HG03025 (cell line): ENCODE measurements at regions not wholly inside any gene's neighbourhood (a gene's known extent, or its start where the extent isn't known, plus 50 kb on each side); places are given as distances from the start of the nearest gene placed in this dataset.
"Not testable (repeated sequence)": the region's sequence is repeated elsewhere in the genome, so short reads cannot be mapped to it uniquely, and the experiment has no call there.

Experiments used
- ATAC-seq: cut with Tn5 transposase; IDR thresholded peaks from one replicate; pipeline ENCODE4 v1.9.1; 2021; ENCODE audit warnings: mild to moderate bottlenecking, moderate library complexity; ENCODE audit not compliant: unreplicated experiment, low FRiP score

GRCh38 chr9:87195306-87195705 lies 248.0 kb upstream of the GAS1 start:
- no peak for ATAC-seq

- no peak for ATAC-seq
Observed at GRCh38 chr9:87197349-87198130, 250.2 kb upstream of the GAS1 start.

- ATAC-seq: no peak
Observed at GRCh38 chr9:87198716-87199115, 251.4 kb upstream of the GAS1 start.

GRCh38 chr9:87199278-87199677 lies 252.0 kb upstream of the GAS1 start:
- no peak for ATAC-seq

- no peak for ATAC-seq
Observed at GRCh38 chr9:87199782-87200181, 252.5 kb upstream of the GAS1 start.

GRCh38 chr9:87201351-87201751 lies 254.0 kb upstream of the GAS1 start:
- no peak for ATAC-seq

- ATAC-seq: no peak
Observed at GRCh38 chr9:87206064-87206661, 258.9 kb upstream of the GAS1 start.

GRCh38 chr9:87210658-87211057 lies 263.4 kb upstream of the GAS1 start:
- not testable (repeated sequence) for ATAC-seq

GRCh38 chr9:87211669-87212068 lies 264.4 kb upstream of the GAS1 start:
- ATAC-seq: no peak

- ATAC-seq: no peak
Observed at GRCh38 chr9:87212605-87213021, 265.3 kb upstream of the GAS1 start.

GRCh38 chr9:87213948-87214347 lies 266.6 kb upstream of the GAS1 start:
- no peak for ATAC-seq

- no peak for ATAC-seq
Observed at GRCh38 chr9:87214991-87215390, 267.7 kb upstream of the GAS1 start.

GRCh38 chr9:87216036-87216435 lies 268.7 kb upstream of the GAS1 start:
- ATAC-seq: no peak

- no peak for ATAC-seq
Observed at GRCh38 chr9:87216897-87217455, 269.7 kb upstream of the GAS1 start.

- no peak for ATAC-seq
Observed at GRCh38 chr9:87223392-87224246, 274.0 kb upstream of the DAPK1 start.

- no peak for ATAC-seq
Observed at GRCh38 chr9:87226896-87227295, 270.8 kb upstream of the DAPK1 start.

GRCh38 chr9:87227456-87227855 lies 270.2 kb upstream of the DAPK1 start:
- no peak for ATAC-seq

GRCh38 chr9:87229108-87229507 lies 268.6 kb upstream of the DAPK1 start:
- ATAC-seq: no peak

GRCh38 chr9:87233431-87233830 lies 264.2 kb upstream of the DAPK1 start:
- ATAC-seq: no peak

- ATAC-seq: no peak
Observed at GRCh38 chr9:87233899-87234455, 263.7 kb upstream of the DAPK1 start.

GRCh38 chr9:87234854-87235253 lies 262.8 kb upstream of the DAPK1 start:
- ATAC-seq: no peak
